GM19328 (cell line): ENCODE measurements at regions not wholly inside any gene's neighbourhood (a gene's known extent, or its start where the extent isn't known, plus 50 kb on each side); places are given as distances from the start of the nearest gene placed in this dataset.

ENCODE experiments used
- ATAC-seq: cut with Tn5 transposase; IDR thresholded peaks from one replicate; pipeline ENCODE4 v1.9.1; 2021; ENCODE audit warnings: mild to moderate bottlenecking, moderate library complexity; ENCODE audit not compliant: unreplicated experiment

GRCh38 chr15:100781961-100782530 is 97.6 kb upstream of the ALDH1A3 start:
- no peak for ATAC-seq

GRCh38 chr15:100783291-100783690 is 96.3 kb upstream of the ALDH1A3 start:
- no peak for ATAC-seq

- ATAC-seq: no peak
These were observed 95.7 kb upstream of the ALDH1A3 start for GRCh38 chr15:100783760-100784492.

GRCh38 chr15:100784493-100785180 is 95.0 kb upstream of the ALDH1A3 start:
- no peak for ATAC-seq

- ATAC-seq: no peak
These were observed 94.2 kb upstream of the ALDH1A3 start for GRCh38 chr15:100785181-100786138.

- no peak for ATAC-seq
These were observed 93.5 kb upstream of the ALDH1A3 start for GRCh38 chr15:100786139-100786531.

GRCh38 chr15:100786901-100787566 is 92.6 kb upstream of the ALDH1A3 start:
- no peak for ATAC-seq

GRCh38 chr15:100787567-100788417 is 91.8 kb upstream of the ALDH1A3 start:
- no peak for ATAC-seq

GRCh38 chr15:100788418-100789105 is 91.1 kb upstream of the ALDH1A3 start:
- ATAC-seq: no peak

- no peak for ATAC-seq
These were observed 88.8 kb upstream of the ALDH1A3 start for GRCh38 chr15:100790786-100791265.

- no peak for ATAC-seq
These were observed 85.6 kb upstream of the ALDH1A3 start for GRCh38 chr15:100794008-100794407.

- ATAC-seq: no peak
These were observed 78.3 kb upstream of the ALDH1A3 start for GRCh38 chr15:100801256-100801900.

GRCh38 chr15:100802421-100803170 is 77.0 kb upstream of the ALDH1A3 start:
- no peak for ATAC-seq

GRCh38 chr15:100803171-100803440 is 76.5 kb upstream of the ALDH1A3 start:
- ATAC-seq: no peak

GRCh38 chr15:100806157-100806556 is 73.5 kb upstream of the ALDH1A3 start:
- no peak for ATAC-seq

- ATAC-seq: no peak
These were observed 72.6 kb upstream of the ALDH1A3 start for GRCh38 chr15:100807028-100807427.

- ATAC-seq: no peak
These were observed 70.9 kb upstream of the ALDH1A3 start for GRCh38 chr15:100808691-100809090.

GRCh38 chr15:100809151-100809550 is 70.5 kb upstream of the ALDH1A3 start:
- ATAC-seq: no peak
